ENCODE measurements at regions not wholly inside any gene's neighbourhood (a gene's known extent, or its start where the extent isn't known, plus 50 kb on each side); places are given as distances from the start of the nearest gene placed in this dataset.

- no peak for TF ChIP-seq ARNT (IDR thresholded peaks at IDR 0.05)
- no peak for TF ChIP-seq TARDBP (IDR thresholded peaks at IDR 0.05)
- no peak for TF ChIP-seq FOXA1 (IDR thresholded peaks at IDR 0.05)
These were observed 274.0 kb upstream of the DAPK1 start for GRCh38 chr9:87223392-87224246.
